A673 (cell line): ENCODE measurements at regions not wholly inside any gene's neighbourhood (a gene's known extent, or its start where the extent isn't known, plus 50 kb on each side); places are given as distances from the start of the nearest gene placed in this dataset.
A peak's percentile ranks its signal among the peaks of the same experiment; 100 is the strongest.

Source experiments
- BruUV-seq: library from RNA; stranded (reverse); fragments of 400-500 nt; replicated peaks from 2 replicates; lab custom pipeline; 2021; lab: Mats Ljungman, UMichigan
- CTCF ChIA-PET: fragments of 300-600 bp; sonication (Branson Sonifier 250); formaldehyde crosslinking; loops from one replicate; lab custom pipeline; 2022; ENCODE audit warnings: antibody characterized with exemption; lab: Charles Lee
- POLR2A ChIA-PET: fragments of 300-600 bp; sonication (Branson Sonifier 250); formaldehyde crosslinking; loops from one replicate; lab custom pipeline; 2022; ENCODE audit warnings: antibody characterized with exemption; ENCODE audit not compliant: low non-redundant PET; lab: Charles Lee
- DNase-seq: peaks from one replicate; pipeline ENCODE4 v3.0.0-alpha.2; 2015; ENCODE audit warnings: low spot score
- H3K27ac ChIP-seq: fragments of 200-600 bp; sonication (generic); 2 replicates; pipeline ENCODE4 v1.5.1; 2016; ENCODE audit warnings: mixed run types, low read depth, mild to moderate bottlenecking, mixed read lengths, antibody characterized with exemption, low read length; ENCODE audit not compliant: poor library complexity, severe bottlenecking
- H3K27me3 ChIP-seq: fragments of 200-600 bp; sonication (generic); replicated peaks from 2 replicates; pipeline ENCODE4 v1.6.1; 2017; ENCODE audit warnings: mixed run types, low read depth, mild to moderate bottlenecking, mixed read lengths, antibody characterized with exemption, low read length; ENCODE audit not compliant: insufficient read depth, poor library complexity
- H3K36me3 ChIP-seq: fragments of 200-600 bp; sonication (generic); 2 replicates; pipeline ENCODE4 v1.6.1; 2016; ENCODE audit warnings: mixed run types, mild to moderate bottlenecking, mixed read lengths, antibody characterized with exemption, low read length; ENCODE audit not compliant: insufficient read depth, poor library complexity, severe bottlenecking
- H3K4me1 ChIP-seq: fragments of 200-600 bp; sonication (generic); 2 replicates; pipeline ENCODE4 v1.6.1; 2017; ENCODE audit warnings: mixed run types, mild to moderate bottlenecking, mixed read lengths, antibody characterized with exemption, low read length; ENCODE audit not compliant: insufficient read depth, poor library complexity, severe bottlenecking
- H3K4me3 ChIP-seq: fragments of 200-600 bp; sonication (generic); 2 replicates; pipeline ENCODE4 v1.5.1; 2016; ENCODE audit warnings: low read depth, mixed run types, mild to moderate bottlenecking, mixed read lengths, low read length; ENCODE audit not compliant: poor library complexity, severe bottlenecking
- H3K9me3 ChIP-seq: fragments of 200-600 bp; sonication (generic); 2 replicates; pipeline ENCODE4 v1.6.1; 2016; ENCODE audit warnings: mixed run types, low read depth, mild to moderate bottlenecking, mixed read lengths, antibody characterized with exemption, low read length; ENCODE audit not compliant: poor library complexity, severe bottlenecking
- EZH2 ChIP-seq: fragments of 200-600 bp; sonication (generic); IDR thresholded peaks from 2 replicates; pipeline ENCODE4 v1.6.1; 2017; ENCODE audit warnings: borderline replicate concordance, low read depth, mild to moderate bottlenecking, mixed read lengths, antibody characterized with exemption, low read length; ENCODE audit not compliant: poor library complexity, severe bottlenecking
- intact Hi-C: fragments of 100-400 bp; cut with micrococcal nuclease; formaldehyde crosslinking; loops from one replicate; pipeline ENCODE4 v1.10.0; 2022; ENCODE audit not compliant: unreplicated experiment
- TF ChIP-seq, protein P1 (sequence below): fragments of 300-800, 200-600 bp; sonication (generic); conservative IDR thresholded peaks from 2 replicates; pipeline ENCODE4 v1.5.1; 2017; ENCODE audit warnings: low read depth, mild to moderate bottlenecking, antibody characterized with exemption, low read length, moderate library complexity, mixed read lengths

DNA sequence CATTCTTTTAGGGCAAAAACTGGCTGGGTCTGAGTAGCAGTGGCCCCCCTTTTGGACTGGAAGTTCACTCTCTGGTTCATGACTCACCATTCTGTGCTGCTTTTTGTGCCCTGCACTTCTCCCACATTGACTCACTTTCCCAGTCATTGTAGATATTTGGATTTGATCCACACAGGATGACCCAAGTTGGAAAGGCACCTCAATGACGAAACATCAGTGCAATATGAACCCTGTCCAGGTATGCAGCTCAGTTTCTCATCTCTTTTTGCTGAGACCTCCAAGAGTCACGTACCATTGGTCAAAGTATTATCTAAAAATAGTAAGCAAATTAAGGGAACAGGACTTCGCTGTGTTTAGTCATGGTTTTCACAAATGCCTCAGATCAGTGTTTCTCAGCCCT, 92.7 kb downstream of the CBLL2 start:
- BruUV-seq: no TSS peak
- Histone ChIP-seq H3K4me1 (no peaks in the 10 kb centered on the region), H3K4me3 (no peak overlapping the region), H3K27me3 (no peaks in the 10 kb centered on the region), H3K36me3 (no peaks in the 10 kb centered on the region), H3K9me3 (no peaks in the 10 kb centered on the region), H3K27ac (no peak overlapping the region)
- DNase-seq: no peak
- ChIA-PET CTCF (no interaction called here), POLR2A (no interaction called here)
- TF ChIP-seq, protein P1, sequence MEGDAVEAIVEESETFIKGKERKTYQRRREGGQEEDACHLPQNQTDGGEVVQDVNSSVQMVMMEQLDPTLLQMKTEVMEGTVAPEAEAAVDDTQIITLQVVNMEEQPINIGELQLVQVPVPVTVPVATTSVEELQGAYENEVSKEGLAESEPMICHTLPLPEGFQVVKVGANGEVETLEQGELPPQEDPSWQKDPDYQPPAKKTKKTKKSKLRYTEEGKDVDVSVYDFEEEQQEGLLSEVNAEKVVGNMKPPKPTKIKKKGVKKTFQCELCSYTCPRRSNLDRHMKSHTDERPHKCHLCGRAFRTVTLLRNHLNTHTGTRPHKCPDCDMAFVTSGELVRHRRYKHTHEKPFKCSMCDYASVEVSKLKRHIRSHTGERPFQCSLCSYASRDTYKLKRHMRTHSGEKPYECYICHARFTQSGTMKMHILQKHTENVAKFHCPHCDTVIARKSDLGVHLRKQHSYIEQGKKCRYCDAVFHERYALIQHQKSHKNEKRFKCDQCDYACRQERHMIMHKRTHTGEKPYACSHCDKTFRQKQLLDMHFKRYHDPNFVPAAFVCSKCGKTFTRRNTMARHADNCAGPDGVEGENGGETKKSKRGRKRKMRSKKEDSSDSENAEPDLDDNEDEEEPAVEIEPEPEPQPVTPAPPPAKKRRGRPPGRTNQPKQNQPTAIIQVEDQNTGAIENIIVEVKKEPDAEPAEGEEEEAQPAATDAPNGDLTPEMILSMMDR: no peak
- TF ChIP-seq EZH2: no peak
- intact Hi-C loops: no loop called here

DNA sequence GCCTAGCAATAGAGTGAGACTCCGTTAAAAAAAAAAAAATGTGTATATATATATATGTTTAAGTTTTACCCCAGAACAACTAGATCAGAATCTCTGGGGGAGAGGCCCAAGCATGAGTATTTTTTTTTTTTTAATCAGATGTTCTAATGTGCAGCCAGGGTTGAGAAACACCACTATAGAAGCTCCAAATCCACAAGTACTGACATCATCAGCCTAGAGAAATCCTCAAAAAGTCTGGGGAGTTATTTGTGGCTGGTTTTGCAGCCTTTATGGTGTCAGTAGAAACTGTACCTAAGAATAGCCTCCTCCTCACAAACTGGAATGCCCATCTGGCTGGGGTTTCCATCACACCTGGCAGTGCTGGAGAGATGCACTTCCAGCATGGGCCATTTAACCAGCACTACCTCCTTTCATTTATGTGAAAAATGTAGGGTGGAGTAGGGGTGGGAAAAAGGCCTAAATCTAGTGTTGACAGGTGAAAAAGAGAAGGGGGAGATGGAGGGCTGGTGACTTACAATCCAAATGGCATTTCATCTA, 93.5 kb downstream of the CBLL2 start:
- Histone ChIP-seq H3K27me3 (no peaks in the 10 kb centered on the region), H3K36me3 (no peaks in the 10 kb centered on the region), H3K27ac (no peak overlapping the region), H3K4me3 (no peak overlapping the region), H3K4me1 (no peaks in the 10 kb centered on the region), H3K9me3 (no peaks in the 10 kb centered on the region)
- TF ChIP-seq, protein P1: no peak
- TF ChIP-seq EZH2: no peak
- DNase-seq: no peak
- no TSS peak for BruUV-seq
- CTCF ChIA-PET: no interaction called here
- intact Hi-C loops: no loop called here
- POLR2A ChIA-PET: no interaction called here

DNA sequence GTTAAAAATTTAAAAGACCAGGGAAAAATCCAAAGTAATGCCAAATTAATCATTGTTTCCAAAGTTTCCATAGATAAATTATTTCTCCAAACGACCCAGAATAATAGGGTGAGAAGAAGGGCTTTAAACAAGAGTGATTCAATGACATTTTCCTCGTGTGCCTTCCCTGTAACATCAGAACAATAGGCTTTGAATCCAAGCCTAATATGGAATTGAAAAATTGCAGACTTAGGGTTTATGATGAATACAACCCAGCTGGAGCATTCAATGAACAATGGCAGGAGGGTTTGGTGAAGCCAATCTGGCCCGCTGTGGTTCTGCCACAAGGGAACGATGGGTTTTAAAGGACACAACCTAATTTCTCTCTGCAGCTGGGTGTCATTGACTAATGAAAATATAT, 94.2 kb downstream of the CBLL2 start:
- ChIA-PET POLR2A (no interaction called here), CTCF (no interaction called here)
- no TSS peak for BruUV-seq
- DNase-seq: peak; percentile 1
- Histone ChIP-seq H3K27ac (no peak overlapping the region), H3K9me3 (no peaks in the 10 kb centered on the region), H3K27me3 (no peaks in the 10 kb centered on the region), H3K36me3 (no peaks in the 10 kb centered on the region), H3K4me3 (no peak overlapping the region), H3K4me1 (no peaks in the 10 kb centered on the region)
- TF ChIP-seq, protein P1: no peak
- no peak for TF ChIP-seq EZH2
- intact Hi-C loops: no loop called here
